PC-3 (cell line): ENCODE measurements at regions not wholly inside any gene's neighbourhood (a gene's known extent, or its start where the extent isn't known, plus 50 kb on each side); places are given as distances from the start of the nearest gene placed in this dataset.

ENCODE experiments used
- CTCF ChIP-seq: fragments of 300-600 bp; sonication (generic); conservative IDR thresholded peaks from 2 replicates; pipeline ENCODE4 v1.5.1; 2017; ENCODE audit warnings: antibody characterized with exemption, low read depth, mild to moderate bottlenecking, low read length
- EZH2phosphoT487 ChIP-seq: fragments of 300-600 bp; sonication (generic); IDR thresholded peaks from 2 replicates; pipeline ENCODE4 v1.6.1; 2018; ENCODE audit warnings: mild to moderate bottlenecking, antibody characterized with exemption, low read length, borderline replicate concordance

- TF ChIP-seq EZH2phosphoT487 (no peak), CTCF (no peak)
These were observed 259.4 kb upstream of the SPRED2 start for GRCh38 chr2:65691816-65692215.
